ENCODE measurements at regions not wholly inside any gene's neighbourhood (a gene's known extent, or its start where the extent isn't known, plus 50 kb on each side); places are given as distances from the start of the nearest gene placed in this dataset.
A peak's percentile ranks its signal among the peaks of the same experiment; 100 is the strongest.

GRCh38 chr10:107732045-107732444, 567.5 kb upstream of the SORCS1 start:
- no peak for DNase-seq

GRCh38 chr10:107728807-107729206, 564.3 kb upstream of the SORCS1 start:
- no peak for DNase-seq

DNA sequence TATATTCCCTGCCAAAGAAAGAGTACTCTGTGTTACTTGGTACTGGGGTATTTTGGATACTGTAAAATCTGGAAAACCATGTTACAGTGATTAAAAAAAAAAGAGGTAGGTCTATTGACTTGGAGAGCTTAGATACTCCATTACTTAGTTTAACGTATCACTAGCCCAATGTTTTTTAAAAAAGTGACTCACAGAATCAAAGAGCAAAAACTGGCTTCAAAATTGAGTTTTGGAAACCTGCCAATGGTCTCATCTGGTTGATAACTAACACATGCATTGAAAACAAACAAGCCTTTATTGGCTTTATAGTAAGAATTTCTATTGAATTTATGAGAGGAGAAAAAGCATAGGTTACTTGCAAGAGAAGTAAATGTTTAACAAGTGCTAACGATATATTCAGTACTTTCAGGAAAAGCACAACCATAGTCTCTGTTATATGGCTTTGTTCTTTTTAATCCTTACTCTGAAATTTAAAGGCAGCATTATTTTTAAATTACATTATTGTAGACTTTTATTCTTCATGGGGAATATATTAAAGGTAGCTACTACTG, 563.3 kb upstream of the SORCS1 start:
- DNase-seq: no peak

DNA sequence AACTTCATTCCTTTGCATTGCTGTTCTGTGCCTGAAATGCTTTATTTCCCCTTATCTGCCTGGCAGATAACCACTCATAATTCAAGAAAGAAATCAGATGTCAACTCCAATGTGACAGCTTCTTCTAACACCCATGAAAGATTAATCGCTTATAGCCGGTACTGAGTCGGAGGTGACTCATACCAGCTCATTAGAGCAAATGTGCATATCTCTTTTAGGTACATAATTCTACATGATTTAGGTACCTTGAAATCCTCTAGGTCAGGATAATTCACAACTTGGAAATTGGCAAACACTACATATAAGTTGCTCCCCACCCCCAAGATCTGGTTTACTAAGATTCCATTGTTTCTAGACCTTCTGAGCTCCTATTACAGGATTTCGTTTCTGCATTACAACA, 554.4 kb upstream of the SORCS1 start:
- no peak for DNase-seq

DNA sequence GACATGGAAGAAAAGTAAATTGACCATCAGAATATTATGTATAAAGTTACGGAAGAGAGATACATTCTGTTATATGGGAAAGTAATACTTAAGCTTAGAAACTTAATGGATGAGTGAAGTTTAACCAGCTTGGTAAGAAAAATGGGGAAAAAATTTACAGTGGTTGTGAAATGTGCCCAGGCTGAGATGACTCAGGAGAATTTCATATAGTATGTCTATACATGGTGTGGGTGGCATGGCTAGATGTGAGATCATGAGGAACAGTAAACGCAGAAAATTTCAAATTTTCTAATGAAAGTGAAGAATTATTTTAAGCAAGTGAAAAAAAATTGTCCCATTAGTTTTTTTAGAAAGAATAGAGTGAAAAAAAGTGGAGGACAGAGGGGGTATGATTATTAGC, 552.5 kb upstream of the SORCS1 start:
- DNase-seq: no peak

- no peak for DNase-seq
Observed at GRCh38 chr10:107715565-107715964, 551.1 kb upstream of the SORCS1 start.

DNA sequence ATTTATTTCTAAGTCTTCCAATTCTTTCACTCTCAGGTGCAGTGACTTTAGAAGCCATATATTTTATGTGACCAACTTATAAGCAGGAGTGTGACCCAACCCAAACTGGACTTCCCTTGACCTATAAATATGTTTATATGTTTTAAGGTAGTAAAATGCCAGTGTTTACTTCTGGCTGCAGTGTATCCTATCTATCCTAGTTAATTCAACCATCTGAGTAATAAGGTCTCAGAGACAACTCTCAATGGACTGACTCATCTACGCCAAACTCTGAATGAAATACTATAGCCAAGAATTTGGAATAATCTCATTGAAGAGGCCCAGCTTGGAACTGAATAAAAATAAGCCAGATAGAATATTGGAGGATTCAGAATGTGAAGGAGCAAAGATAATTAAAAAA, 544.5 kb upstream of the SORCS1 start:
- DNase-seq: no peak

DNA sequence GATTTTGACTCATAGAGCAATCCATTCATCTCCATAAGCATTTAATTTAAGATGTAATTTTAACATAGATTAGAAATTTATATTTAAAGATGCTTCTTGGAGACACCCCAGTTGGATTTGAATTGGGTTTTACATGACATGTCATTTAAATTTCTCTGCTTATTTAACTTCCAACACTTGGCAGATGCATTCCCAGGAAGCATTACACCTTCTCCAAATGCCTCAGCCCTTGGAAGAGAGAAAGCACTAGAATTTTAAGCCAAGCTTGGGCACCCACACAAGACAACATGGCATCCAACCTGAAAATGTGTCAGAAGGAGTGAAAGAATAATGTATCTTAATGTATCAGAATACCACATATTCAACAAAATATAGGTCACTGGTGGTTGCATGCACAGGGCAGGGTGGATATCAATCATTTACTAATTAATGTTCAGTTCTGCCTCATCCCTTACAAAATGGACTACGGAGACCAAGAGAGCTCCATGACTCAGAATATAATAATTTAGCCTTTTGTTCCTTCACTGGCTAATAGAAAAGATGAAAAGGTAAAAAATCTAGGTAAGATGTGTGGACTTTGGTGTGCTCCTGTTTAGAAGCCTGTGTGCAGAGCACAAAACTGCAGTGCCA, 541.7 kb upstream of the SORCS1 start:
- DNase-seq: no peak

DNA sequence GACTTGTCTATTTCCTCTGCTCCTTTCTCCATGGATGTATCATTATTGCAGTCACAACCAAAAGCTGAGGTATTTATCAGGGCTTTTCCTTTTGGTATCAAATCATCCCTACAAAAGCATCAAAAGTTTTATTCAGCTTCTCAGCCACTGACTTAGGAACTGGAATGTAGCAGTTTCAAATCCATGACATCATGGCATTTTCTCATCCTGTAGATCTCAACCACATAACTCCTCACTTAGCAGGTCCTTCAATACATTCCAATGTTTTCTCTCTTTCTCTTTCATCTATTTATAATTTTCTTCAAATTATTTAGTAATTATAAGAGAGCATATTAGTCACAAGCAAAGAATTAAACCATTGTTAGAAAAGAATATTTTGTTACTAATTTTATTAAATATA, 537.4 kb upstream of the SORCS1 start:
- no peak for DNase-seq

- DNase-seq: no peak
Observed at GRCh38 chr10:107692072-107692471, 527.6 kb upstream of the SORCS1 start.

DNA sequence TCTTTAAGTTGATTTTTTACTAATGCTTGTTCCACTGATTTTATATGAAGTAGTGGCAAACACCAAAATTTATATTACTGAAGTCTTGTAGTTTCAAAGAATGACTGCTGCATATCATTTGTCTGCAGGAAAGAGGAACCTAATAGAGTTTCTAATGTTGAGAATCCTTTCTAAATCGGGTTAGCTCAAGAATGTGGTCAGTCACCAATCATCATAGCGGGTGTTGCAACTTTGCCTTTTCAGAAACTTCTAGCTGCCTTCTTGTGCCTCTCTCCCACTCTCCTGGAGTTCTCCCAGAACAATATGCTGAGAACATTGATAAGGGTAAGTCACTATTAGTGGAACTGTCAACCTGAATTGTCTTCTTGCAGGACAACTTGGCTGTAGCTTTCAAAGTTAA, 524.8 kb upstream of the SORCS1 start:
- no peak for DNase-seq

- DNase-seq: no peak
Observed at GRCh38 chr10:107687701-107688100, 523.2 kb upstream of the SORCS1 start.

DNA sequence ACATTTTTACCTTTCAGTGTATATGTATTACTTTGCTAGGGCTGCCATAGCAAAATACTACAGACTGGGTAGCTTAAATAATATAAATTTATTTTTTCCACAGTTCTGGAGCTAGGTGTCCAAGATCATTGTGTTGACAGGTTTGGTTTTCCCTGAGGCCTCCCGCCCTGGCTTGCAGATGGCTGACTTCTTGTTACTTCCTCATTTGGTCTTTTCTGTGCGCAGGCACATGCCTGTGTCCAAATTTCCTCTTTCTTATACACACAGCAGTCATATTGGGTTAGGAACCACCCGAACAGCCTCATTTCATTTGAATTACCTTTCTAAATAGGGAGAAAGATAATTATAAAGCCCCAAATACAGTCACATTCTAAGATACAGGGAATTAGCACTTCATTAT, 521.6 kb upstream of the SORCS1 start:
- no peak for DNase-seq

- no peak for DNase-seq
Observed at GRCh38 chr10:107671960-107672359, 507.5 kb upstream of the SORCS1 start.

DNA sequence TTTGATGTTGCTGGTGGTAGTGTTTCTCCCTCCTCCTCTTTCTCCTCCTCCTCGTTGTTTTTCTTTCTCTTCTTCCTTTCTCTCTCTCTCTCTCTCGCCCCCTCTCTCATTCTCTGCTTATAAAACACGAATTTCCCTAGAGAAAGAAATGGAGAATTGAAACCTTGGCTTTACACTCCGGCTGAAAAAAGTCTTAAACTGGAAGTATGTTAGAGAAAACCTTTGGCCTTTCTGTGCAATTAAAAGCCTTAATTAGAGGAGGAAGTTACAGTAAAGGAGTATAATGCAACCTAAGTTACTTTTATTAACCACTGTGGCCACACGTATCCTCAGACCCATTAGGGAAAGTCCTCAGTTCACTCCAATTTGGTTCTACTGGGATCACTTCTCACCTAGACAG, 501.7 kb upstream of the SORCS1 start:
- DNase-seq: no peak

DNA sequence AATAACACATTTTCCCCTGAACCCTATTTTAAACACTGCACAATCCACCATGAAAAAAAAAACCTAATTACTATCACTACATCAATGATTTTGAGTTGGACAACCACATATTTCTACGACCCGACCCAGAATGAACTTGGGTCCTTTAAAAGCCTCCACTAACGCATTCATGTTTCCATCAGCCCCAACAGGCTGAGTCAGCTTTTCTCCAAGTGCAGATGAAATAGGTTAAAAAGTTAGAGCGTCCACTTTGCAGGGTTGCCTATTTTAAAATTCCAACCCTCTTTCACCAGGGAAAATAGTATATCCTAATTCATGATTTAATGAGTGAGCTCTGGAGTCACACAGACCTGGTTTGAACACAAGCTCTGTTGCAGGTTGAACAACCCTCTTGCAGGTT, 501.0 kb upstream of the SORCS1 start:
- DNase-seq: no peak

GRCh38 chr10:107657851-107658250, 493.3 kb upstream of the SORCS1 start:
- DNase-seq: no peak

DNA sequence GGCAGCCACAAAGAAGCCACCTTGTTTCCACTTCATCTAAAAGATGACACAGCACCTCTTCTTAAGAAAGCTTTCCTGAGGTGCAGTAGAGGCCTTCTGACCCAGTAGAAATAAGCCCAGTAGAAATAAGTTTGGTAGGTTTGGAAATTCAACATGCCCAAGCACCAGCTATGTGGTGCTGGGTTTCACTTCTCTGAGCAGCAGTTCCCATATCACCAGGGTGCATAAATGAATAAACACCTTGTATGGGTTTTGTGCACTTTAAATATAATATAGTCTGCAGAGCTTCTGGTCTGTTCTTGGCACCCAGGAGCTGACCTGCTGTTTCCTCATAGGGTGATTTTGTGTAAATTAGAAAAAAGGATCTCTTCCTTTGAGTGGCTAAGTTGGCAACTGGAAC, 492.4 kb upstream of the SORCS1 start:
- no peak for DNase-seq

DNA sequence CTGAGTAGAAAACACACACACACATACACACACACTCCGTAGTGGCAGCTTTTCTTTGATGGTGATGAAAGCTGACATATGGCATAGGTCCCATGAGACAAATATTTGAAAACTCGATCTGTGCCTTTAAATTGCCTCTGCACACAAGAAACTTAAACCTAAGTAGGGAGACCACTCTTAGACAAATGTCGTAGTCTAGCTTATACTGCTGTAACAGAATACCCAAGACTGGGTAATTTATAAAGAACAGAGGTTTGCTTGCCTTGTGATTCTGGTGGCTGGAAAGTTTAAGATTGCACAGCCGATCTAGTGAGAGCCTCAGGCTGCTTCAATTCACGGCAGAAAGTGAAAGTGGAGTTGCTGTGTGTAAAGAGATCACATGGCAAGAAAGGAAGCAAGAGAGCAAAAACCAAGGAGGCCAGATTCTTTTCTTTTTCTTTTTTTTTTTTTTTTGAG, 489.4 kb upstream of the SORCS1 start:
- DNase-seq: peak; percentile 78

- DNase-seq: no peak
Observed at GRCh38 chr10:107650939-107651338, 486.4 kb upstream of the SORCS1 start.

GRCh38 chr10:107649249-107649648, 484.7 kb upstream of the SORCS1 start:
- DNase-seq: no peak

- DNase-seq: no peak
Observed at GRCh38 chr10:107647462-107647861, 483.0 kb upstream of the SORCS1 start.

GRCh38 chr10:107631876-107632275, 467.4 kb upstream of the SORCS1 start:
- peak; percentile 38 for DNase-seq

GRCh38 chr10:107626862-107627261, 462.4 kb upstream of the SORCS1 start:
- peak; percentile 5 for DNase-seq

GRCh38 chr10:107623292-107623691, 458.8 kb upstream of the SORCS1 start:
- DNase-seq: no peak
